PFSK-1 (cell line): ENCODE measurements at regions not wholly inside any gene's neighbourhood (a gene's known extent, or its start where the extent isn't known, plus 50 kb on each side); places are given as distances from the start of the nearest gene placed in this dataset.

Experiments used
- FOXP2 ChIP-seq: optimal IDR thresholded peaks from 2 replicates; pipeline ENCODE3; 2011; ENCODE audit warnings: borderline replicate concordance, control low read depth, inconsistent platforms; ENCODE audit not compliant: insufficient read depth; ENCODE audit errors: extremely low read length, extremely low read depth
- POLR2AphosphoS5 ChIP-seq: IDR thresholded peaks from 2 replicates; pipeline ENCODE4 v1.6.1; 2012; ENCODE audit warnings: low read depth, mild to moderate bottlenecking, control low read depth, low read length, moderate library complexity
- REST ChIP-seq, 2 experiments: IDR thresholded peaks; 2 replicates each; pipeline versions ENCODE4 v1.6.1 to v1.8.0; 2011 to 2012; ENCODE audit warnings: low read depth in 2 of 2, low read length in 2 of 2, control low read depth in 1 of 2, inconsistent platforms in 1 of 2, mild to moderate bottlenecking in 1 of 2, moderate library complexity in 1 of 2; ENCODE audit not compliant: insufficient read depth in 1 of 2
- SIN3A ChIP-seq: IDR thresholded peaks from 2 replicates; pipeline ENCODE4 v1.6.1; 2012; ENCODE audit warnings: mild to moderate bottlenecking, low read length, moderate library complexity, borderline replicate concordance; ENCODE audit not compliant: insufficient read depth
- TAF1 ChIP-seq: IDR thresholded peaks from 2 replicates; pipeline ENCODE4 v1.6.1; 2012; ENCODE audit warnings: low read length, control low read depth, borderline replicate concordance; ENCODE audit not compliant: insufficient read depth

- TF ChIP-seq SIN3A (no peak), REST (IDR thresholded peaks at IDR 0.05; ENCODE audit: insufficient read depth in 1 of 2, low read depth in 2 of 2, low read length in 2 of 2) (no peak), POLR2AphosphoS5 (no peak), TAF1 (no peak), FOXP2 (no peak)
Measured at GRCh38 chr12:91343010-91343409, 160.4 kb upstream of the DCN start.
